ENCODE measurements at regions not wholly inside any gene's neighbourhood (a gene's known extent, or its start where the extent isn't known, plus 50 kb on each side); places are given as distances from the start of the nearest gene placed in this dataset.

GRCh38 chr2:529852-530251 lies 147.4 kb downstream of the TMEM18 start:
- H3K79me2 ChIP-seq (ENCODE audit: control insufficient read depth, insufficient read depth, low read length), result no peaks in the 10 kb centered on the region
- FAIRE-seq (no peak), DNase-seq (ENCODE audit: low read depth, low spot score) (no peak)
- H3K9me1 ChIP-seq (replicated peaks; ENCODE audit: control insufficient read depth, extremely low read depth, insufficient read depth, low read length), result no peaks in the 10 kb centered on the region
- H3K27ac ChIP-seq (ENCODE audit: insufficient read depth, low read depth, low read length), result no peak overlapping the region
- ChIA-PET POLR2A (no interaction called here), CTCF (interaction anchor here (0.6 kb wide), 1 partner anchor 1017 kb away, joined by 4 read pairs; no protein-coding TSS in a partner anchor)
- H3K36me3 ChIP-seq (ENCODE audit: control insufficient read depth in 2 of 2, extremely low read depth in 1 of 2, insufficient read depth in 2 of 2, low read length in 2 of 2), result no peaks in the 10 kb centered on the region
- no peaks in the 10 kb centered on the region for H3K27me3 ChIP-seq (ENCODE audit: control insufficient read depth in 2 of 2, insufficient read depth in 2 of 2, low read length in 2 of 2)
- H4K20me1 ChIP-seq (replicated peaks; ENCODE audit: control insufficient read depth, extremely low read depth, insufficient read depth, low read length), result no peaks in the 10 kb centered on the region
- peaks cover 6% of the 10 kb centered on the region for H3K9me3 ChIP-seq (replicated peaks; ENCODE audit: control insufficient read depth, insufficient read depth, low read length)
- no TSS peak for BruUV-seq (replicated peaks)
- TF ChIP-seq GATA2 (IDR thresholded peaks at IDR 0.05; ENCODE audit: insufficient read depth, insufficient read length, low read depth, low read length) (no peak), EZH2 (IDR thresholded peaks at IDR 0.05; ENCODE audit: borderline replicate concordance, low read depth, low read length, severe bottlenecking) (no peak), FOS (IDR thresholded peaks at IDR 0.05; ENCODE audit: borderline replicate concordance, insufficient read depth, low read length) (no peak), POLR2AphosphoS5 (IDR thresholded peaks at IDR 0.05; ENCODE audit: insufficient read depth, low read depth, low read length) (no peak), MAX (IDR thresholded peaks at IDR 0.05; ENCODE audit: insufficient read depth, insufficient read length) (no peak), MYC (IDR thresholded peaks at IDR 0.05; ENCODE audit: low read depth, low read length) (no peak)
- H3K9ac ChIP-seq (replicated peaks; ENCODE audit: extremely low read depth, insufficient read depth, low read length), result no peak overlapping the region
- intact Hi-C loops (cut with micrococcal nuclease), result no loop called here
- dilution Hi-C loops (cut with MboI; ENCODE audit: extremely low pct_ligation_motif_present, low sequenced_read_pairs), result no loop called here
- no peak overlapping the region for H2AFZ ChIP-seq (ENCODE audit: low read depth, low read length)
- H3K4me2 ChIP-seq (ENCODE audit: insufficient read depth, low read length), result no peak overlapping the region
- no peaks in the 10 kb centered on the region for H3K4me1 ChIP-seq (ENCODE audit: control insufficient read depth, extremely low read depth, insufficient read depth, low read length)
- no peak overlapping the region for H3K4me3 ChIP-seq (replicated peaks in 1 of 3; ENCODE audit: insufficient read depth in 1 of 3, low read depth in 1 of 3, low read length in 3 of 3)

- H2AFZ ChIP-seq (ENCODE audit: low read depth, low read length), result no peak overlapping the region
- H3K9ac ChIP-seq (replicated peaks; ENCODE audit: extremely low read depth, insufficient read depth, low read length), result no peak overlapping the region
- no peaks in the 10 kb centered on the region for H3K4me1 ChIP-seq (ENCODE audit: control insufficient read depth, extremely low read depth, insufficient read depth, low read length)
- H3K27me3 ChIP-seq (ENCODE audit: control insufficient read depth in 2 of 2, insufficient read depth in 2 of 2, low read length in 2 of 2), result no peaks in the 10 kb centered on the region
- ChIA-PET POLR2A (no interaction called here), CTCF (interaction anchor here (0.6 kb wide), 1 partner anchor 1017 kb away, joined by 4 read pairs; no protein-coding TSS in a partner anchor)
- dilution Hi-C loops (cut with MboI; ENCODE audit: extremely low pct_ligation_motif_present, low sequenced_read_pairs), result no loop called here
- intact Hi-C loops (cut with micrococcal nuclease), result no loop called here
- H3K27ac ChIP-seq (ENCODE audit: insufficient read depth, low read depth, low read length), result no peak overlapping the region
- peaks cover 6% of the 10 kb centered on the region for H3K9me3 ChIP-seq (replicated peaks; ENCODE audit: control insufficient read depth, insufficient read depth, low read length)
- no peak for TF ChIP-seq GATA2 (IDR thresholded peaks at IDR 0.05; ENCODE audit: insufficient read depth, insufficient read length, low read depth, low read length)
- TF ChIP-seq EZH2 (IDR thresholded peaks at IDR 0.05; ENCODE audit: borderline replicate concordance, low read depth, low read length, severe bottlenecking), result no peak
- TF ChIP-seq POLR2AphosphoS5 (IDR thresholded peaks at IDR 0.05; ENCODE audit: insufficient read depth, low read depth, low read length), result no peak
- no peak for TF ChIP-seq MAX (IDR thresholded peaks at IDR 0.05; ENCODE audit: insufficient read depth, insufficient read length)
- no peak for TF ChIP-seq POLR2A (IDR thresholded peaks at IDR 0.05; ENCODE audit: low read depth, low read length)
- TF ChIP-seq JUN (IDR thresholded peaks at IDR 0.05; ENCODE audit: borderline replicate concordance, insufficient read depth, insufficient read length, low read depth), result no peak
- TF ChIP-seq, protein P1, sequence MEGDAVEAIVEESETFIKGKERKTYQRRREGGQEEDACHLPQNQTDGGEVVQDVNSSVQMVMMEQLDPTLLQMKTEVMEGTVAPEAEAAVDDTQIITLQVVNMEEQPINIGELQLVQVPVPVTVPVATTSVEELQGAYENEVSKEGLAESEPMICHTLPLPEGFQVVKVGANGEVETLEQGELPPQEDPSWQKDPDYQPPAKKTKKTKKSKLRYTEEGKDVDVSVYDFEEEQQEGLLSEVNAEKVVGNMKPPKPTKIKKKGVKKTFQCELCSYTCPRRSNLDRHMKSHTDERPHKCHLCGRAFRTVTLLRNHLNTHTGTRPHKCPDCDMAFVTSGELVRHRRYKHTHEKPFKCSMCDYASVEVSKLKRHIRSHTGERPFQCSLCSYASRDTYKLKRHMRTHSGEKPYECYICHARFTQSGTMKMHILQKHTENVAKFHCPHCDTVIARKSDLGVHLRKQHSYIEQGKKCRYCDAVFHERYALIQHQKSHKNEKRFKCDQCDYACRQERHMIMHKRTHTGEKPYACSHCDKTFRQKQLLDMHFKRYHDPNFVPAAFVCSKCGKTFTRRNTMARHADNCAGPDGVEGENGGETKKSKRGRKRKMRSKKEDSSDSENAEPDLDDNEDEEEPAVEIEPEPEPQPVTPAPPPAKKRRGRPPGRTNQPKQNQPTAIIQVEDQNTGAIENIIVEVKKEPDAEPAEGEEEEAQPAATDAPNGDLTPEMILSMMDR (IDR thresholded peaks at IDR 0.05; ENCODE audit: extremely low read depth in 1 of 2, insufficient read depth in 1 of 2, low read depth in 1 of 2, low read length in 2 of 2), result no peak
- TF ChIP-seq FOS (IDR thresholded peaks at IDR 0.05; ENCODE audit: borderline replicate concordance, insufficient read depth, low read length), result no peak
- no peak for TF ChIP-seq MYC (IDR thresholded peaks at IDR 0.05; ENCODE audit: low read depth, low read length)
- H3K79me2 ChIP-seq (ENCODE audit: control insufficient read depth, insufficient read depth, low read length), result no peaks in the 10 kb centered on the region
- no peak for DNase-seq (ENCODE audit: low read depth, low spot score)
- H3K36me3 ChIP-seq (ENCODE audit: control insufficient read depth in 2 of 2, extremely low read depth in 1 of 2, insufficient read depth in 2 of 2, low read length in 2 of 2), result no peaks in the 10 kb centered on the region
- no peak overlapping the region for H3K4me2 ChIP-seq (ENCODE audit: insufficient read depth, low read length)
- H4K20me1 ChIP-seq (replicated peaks; ENCODE audit: control insufficient read depth, extremely low read depth, insufficient read depth, low read length), result no peaks in the 10 kb centered on the region
- no TSS peak for BruUV-seq (replicated peaks)
- H3K4me3 ChIP-seq (replicated peaks in 1 of 3; ENCODE audit: insufficient read depth in 1 of 3, low read depth in 1 of 3, low read length in 3 of 3), result no peak overlapping the region
- no peak for FAIRE-seq
- H3K9me1 ChIP-seq (replicated peaks; ENCODE audit: control insufficient read depth, extremely low read depth, insufficient read depth, low read length), result no peaks in the 10 kb centered on the region
Measured at GRCh38 chr2:529424-529823, 147.8 kb downstream of the TMEM18 start.

All from endothelial cell of umbilical vein (primary cell).